ENCODE measurements at regions not wholly inside any gene's neighbourhood (a gene's known extent, or its start where the extent isn't known, plus 50 kb on each side); places are given as distances from the start of the nearest gene placed in this dataset.

GRCh38 chr12:70971001-70971794, 50.7 kb upstream of the PTPRR start:
- TF ChIP-seq BHLHE40 (IDR thresholded peaks at IDR 0.05; ENCODE audit: borderline replicate concordance): no peak
- no peak for TF ChIP-seq SP1 (IDR thresholded peaks at IDR 0.05)
- no peak for TF ChIP-seq ARNT (IDR thresholded peaks at IDR 0.05)
- TF ChIP-seq FOXK2 (IDR thresholded peaks at IDR 0.05): no peak
- no peak for TF ChIP-seq HDGF (IDR thresholded peaks at IDR 0.05; ENCODE audit: borderline replicate concordance)
- no peak for TF ChIP-seq NFRKB (IDR thresholded peaks at IDR 0.05)
- TF ChIP-seq FOXM1 (IDR thresholded peaks at IDR 0.05; ENCODE audit: borderline replicate concordance): no peak
- TF ChIP-seq TARDBP (IDR thresholded peaks at IDR 0.05): no peak
- TF ChIP-seq PKNOX1 (IDR thresholded peaks at IDR 0.05): no peak
- TF ChIP-seq ELF4 (IDR thresholded peaks at IDR 0.05): no peak
